H1 (cell line): ENCODE measurements at regions not wholly inside any gene's neighbourhood (a gene's known extent, or its start where the extent isn't known, plus 50 kb on each side); places are given as distances from the start of the nearest gene placed in this dataset.

Experiments
- CBX5 ChIP-seq: fragments of 300-800, 300-1000 bp; sonication (generic); IDR thresholded peaks from 2 replicates; pipeline ENCODE4 v1.7.1; 2016; ENCODE audit warnings: antibody characterized with exemption, low read length, low read depth
- CTCF ChIP-seq, 3 experiments: IDR thresholded peaks; 1 replicate in 2 of 3; 2 replicates in 1 of 3; pipeline versions ENCODE4 v1.5.1 to v1.6.1; 2011; ENCODE audit warnings: low read length in 3 of 3, mild to moderate bottlenecking in 3 of 3, inconsistent platforms in 2 of 3, low read depth in 1 of 3, moderate library complexity in 1 of 3; ENCODE audit not compliant: insufficient read depth in 1 of 3; ENCODE audit errors: control extremely low read depth in 1 of 3
- EP300 ChIP-seq, 2 experiments: IDR thresholded peaks; 1 replicate in 1 of 2; 2 replicates in 1 of 2; pipeline ENCODE4 v1.6.1; 2011 to 2012; ENCODE audit warnings: low read depth in 2 of 2, low read length in 2 of 2, mild to moderate bottlenecking in 2 of 2, borderline replicate concordance in 1 of 2, inconsistent platforms in 1 of 2, moderate library complexity in 1 of 2
- KDM1A ChIP-seq: fragments of 200-600, 300-600 bp; sonication (generic); IDR thresholded peaks from 2 replicates; pipeline ENCODE4 v1.7.1; 2016; ENCODE audit warnings: mild to moderate bottlenecking, low read length, borderline replicate concordance
- MAX ChIP-seq: IDR thresholded peaks from 2 replicates; pipeline ENCODE4 v1.6.1; 2012; ENCODE audit warnings: inconsistent platforms
- POLR2AphosphoS5 ChIP-seq: IDR thresholded peaks from 2 replicates; pipeline ENCODE4 v1.6.1; 2011; ENCODE audit warnings: low read depth, low read length
- TAF1 ChIP-seq: IDR thresholded peaks from 2 replicates; pipeline ENCODE4 v1.6.1; 2011; ENCODE audit warnings: mild to moderate bottlenecking, low read depth, low read length
- TAF7 ChIP-seq: optimal IDR thresholded peaks from 2 replicates; pipeline ENCODE3; 2011; ENCODE audit warnings: low read depth, mild to moderate bottlenecking, inconsistent platforms, low read length, moderate library complexity, borderline replicate concordance
- YY1 ChIP-seq: IDR thresholded peaks from 2 replicates; pipeline ENCODE4 v1.6.1; 2011; ENCODE audit warnings: low read depth, mild to moderate bottlenecking, low read length

GRCh38 chr6:147042679-147043078 is 161.5 kb upstream of the STXBP5 start:
- TF ChIP-seq CTCF (IDR thresholded peaks at IDR 0.05; ENCODE audit: control extremely low read depth in 1 of 3, insufficient read depth in 1 of 3, low read depth in 1 of 3, low read length in 3 of 3) (no peak), CBX5 (no peak), TAF7 (no peak), KDM1A (no peak), MAX (no peak), POLR2AphosphoS5 (no peak), EP300 (IDR thresholded peaks at IDR 0.05; ENCODE audit: borderline replicate concordance in 1 of 2, low read depth in 2 of 2, low read length in 2 of 2) (no peak), YY1 (no peak), TAF1 (no peak)
